Caco-2 (cell line): ENCODE measurements at regions not wholly inside any gene's neighbourhood (a gene's known extent, or its start where the extent isn't known, plus 50 kb on each side); places are given as distances from the start of the nearest gene placed in this dataset.

Experiments used
- BruUV-seq: library from RNA; stranded (reverse); fragments of 400-500 nt; replicated peaks from 2 replicates; lab custom pipeline; 2021; lab: Mats Ljungman, UMichigan
- CTCF ChIA-PET: fragments of 300-600 bp; sonication (Branson Sonifier 250); formaldehyde crosslinking; loops from one replicate; lab custom pipeline; 2022; ENCODE audit warnings: antibody characterized with exemption; lab: Charles Lee
- POLR2A ChIA-PET: fragments of 300-600 bp; sonication (Branson Sonifier 250); formaldehyde crosslinking; loops from one replicate; lab custom pipeline; 2022; ENCODE audit warnings: antibody characterized with exemption; lab: Charles Lee
- DNase-seq, 2 experiments: peaks; one replicate each; pipeline versions ENCODE4 v3.0.0 to v3.0.0-alpha.2; 2020 to 2022
- H3K27me3 ChIP-seq: replicated peaks from 2 replicates; pipeline ENCODE4 v1.6.0; 2011; ENCODE audit warnings: low read length; ENCODE audit not compliant: control insufficient read depth, insufficient read depth
- H3K36me3 ChIP-seq: 2 replicates; pipeline ENCODE4 v1.5.1; 2011; ENCODE audit warnings: low read length; ENCODE audit not compliant: control insufficient read depth, insufficient read depth
- H3K4me1 ChIP-seq: fragments of 250-450 bp; sonication (Bioruptor Pico); 2 replicates; pipeline ENCODE4 v1.5.1; 2020; ENCODE audit warnings: mild to moderate bottlenecking
- H3K4me3 ChIP-seq: 2 replicates; pipeline ENCODE4 v1.5.1; 2011; ENCODE audit warnings: low read depth, mild to moderate bottlenecking, control low read depth, low read length
- H3K9me3 ChIP-seq: fragments of 250-450 bp; sonication (Bioruptor Pico); 2 replicates; pipeline ENCODE4 v1.5.1; 2020; ENCODE audit warnings: mild to moderate bottlenecking, moderate library complexity
- H3K27ac Mint-ChIP-seq: one replicate; pipeline ENCODE4 v1.8.0; 2022; ENCODE audit warnings: mixed read lengths; ENCODE audit not compliant: unreplicated experiment
- H3K27me3 Mint-ChIP-seq: one replicate; pipeline ENCODE4 v1.8.0; 2022; ENCODE audit warnings: mixed read lengths; ENCODE audit not compliant: insufficient read depth, unreplicated experiment
- H3K36me3 Mint-ChIP-seq: one replicate; pipeline ENCODE4 v1.8.0; 2022; ENCODE audit warnings: mild to moderate bottlenecking, mixed read lengths; ENCODE audit not compliant: insufficient read depth, unreplicated experiment
- H3K4me1 Mint-ChIP-seq: one replicate; pipeline ENCODE4 v1.8.0; 2022; ENCODE audit warnings: low read depth, mixed read lengths; ENCODE audit not compliant: unreplicated experiment
- H3K4me3 Mint-ChIP-seq: one replicate; pipeline ENCODE4 v1.8.0; 2022; ENCODE audit warnings: mild to moderate bottlenecking, moderate library complexity, mixed read lengths; ENCODE audit not compliant: unreplicated experiment
- H3K9me3 Mint-ChIP-seq: one replicate; pipeline ENCODE4 v1.8.0; 2022; ENCODE audit warnings: mixed read lengths; ENCODE audit not compliant: unreplicated experiment
- intact Hi-C: fragments of 100-400 bp; cut with micrococcal nuclease; formaldehyde crosslinking; loops from one replicate; pipeline ENCODE4 v1.10.0; 2022; ENCODE audit not compliant: unreplicated experiment
- TF ChIP-seq, protein P1 (sequence below), 2 experiments: fragments of 200-600 bp in 1 of 2; IDR thresholded peaks; 1 replicate in 1 of 2; 2 replicates in 1 of 2; pipeline versions ENCODE4 v1.5.1 to v1.8.0; 2011 to 2022; ENCODE audit warnings: antibody characterized with exemption in 1 of 2, control low read depth in 1 of 2, inconsistent platforms in 1 of 2, low read depth in 1 of 2, low read length in 1 of 2, mild to moderate bottlenecking in 1 of 2, moderate library complexity in 1 of 2; ENCODE audit not compliant: insufficient read depth in 1 of 2, severe bottlenecking in 1 of 2, unreplicated experiment in 1 of 2

DNA sequence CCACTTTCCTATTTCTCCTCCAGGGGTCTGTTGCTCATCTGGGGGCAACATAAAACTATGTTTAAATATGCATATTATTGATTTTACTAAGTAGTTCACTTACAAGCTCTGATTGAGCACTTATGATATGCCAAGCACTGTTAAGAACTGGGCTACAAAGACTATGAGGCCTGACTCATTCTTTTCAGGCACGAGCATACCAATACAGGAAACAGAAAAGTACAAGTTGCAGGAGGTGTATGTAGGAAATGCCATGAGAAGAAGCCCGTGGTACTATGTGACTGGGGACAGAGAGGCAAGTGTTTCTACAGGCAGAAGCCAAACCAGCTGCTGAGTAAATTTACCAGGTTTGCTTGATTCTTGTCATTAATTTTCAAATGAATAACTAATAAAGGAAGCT is 120.4 kb upstream of the PTGFR start:
- Histone ChIP-seq H3K4me1 (no peaks in the 10 kb centered on the region), H3K27me3 (no peaks in the 10 kb centered on the region), H3K9me3 (no peaks in the 10 kb centered on the region), H3K36me3 (no peaks in the 10 kb centered on the region), H3K4me3 (no peak overlapping the region)
- Mint-ChIP-seq H3K9me3 (no peaks in the 10 kb centered on the region), H3K36me3 (no peaks in the 10 kb centered on the region), H3K27me3 (no peaks in the 10 kb centered on the region), H3K4me1 (no peaks in the 10 kb centered on the region), H3K27ac (no peak overlapping the region), H3K4me3 (no peak overlapping the region)
- CTCF ChIA-PET, result no interaction called here
- no peak for DNase-seq
- BruUV-seq, result no TSS peak
- TF ChIP-seq, protein P1, sequence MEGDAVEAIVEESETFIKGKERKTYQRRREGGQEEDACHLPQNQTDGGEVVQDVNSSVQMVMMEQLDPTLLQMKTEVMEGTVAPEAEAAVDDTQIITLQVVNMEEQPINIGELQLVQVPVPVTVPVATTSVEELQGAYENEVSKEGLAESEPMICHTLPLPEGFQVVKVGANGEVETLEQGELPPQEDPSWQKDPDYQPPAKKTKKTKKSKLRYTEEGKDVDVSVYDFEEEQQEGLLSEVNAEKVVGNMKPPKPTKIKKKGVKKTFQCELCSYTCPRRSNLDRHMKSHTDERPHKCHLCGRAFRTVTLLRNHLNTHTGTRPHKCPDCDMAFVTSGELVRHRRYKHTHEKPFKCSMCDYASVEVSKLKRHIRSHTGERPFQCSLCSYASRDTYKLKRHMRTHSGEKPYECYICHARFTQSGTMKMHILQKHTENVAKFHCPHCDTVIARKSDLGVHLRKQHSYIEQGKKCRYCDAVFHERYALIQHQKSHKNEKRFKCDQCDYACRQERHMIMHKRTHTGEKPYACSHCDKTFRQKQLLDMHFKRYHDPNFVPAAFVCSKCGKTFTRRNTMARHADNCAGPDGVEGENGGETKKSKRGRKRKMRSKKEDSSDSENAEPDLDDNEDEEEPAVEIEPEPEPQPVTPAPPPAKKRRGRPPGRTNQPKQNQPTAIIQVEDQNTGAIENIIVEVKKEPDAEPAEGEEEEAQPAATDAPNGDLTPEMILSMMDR (IDR thresholded peaks at IDR 0.05; ENCODE audit: insufficient read depth in 1 of 2, low read depth in 1 of 2, low read length in 1 of 2, severe bottlenecking in 1 of 2, unreplicated experiment in 1 of 2), result no peak
- POLR2A ChIA-PET, result no interaction called here
- intact Hi-C loops, result no loop called here

DNA sequence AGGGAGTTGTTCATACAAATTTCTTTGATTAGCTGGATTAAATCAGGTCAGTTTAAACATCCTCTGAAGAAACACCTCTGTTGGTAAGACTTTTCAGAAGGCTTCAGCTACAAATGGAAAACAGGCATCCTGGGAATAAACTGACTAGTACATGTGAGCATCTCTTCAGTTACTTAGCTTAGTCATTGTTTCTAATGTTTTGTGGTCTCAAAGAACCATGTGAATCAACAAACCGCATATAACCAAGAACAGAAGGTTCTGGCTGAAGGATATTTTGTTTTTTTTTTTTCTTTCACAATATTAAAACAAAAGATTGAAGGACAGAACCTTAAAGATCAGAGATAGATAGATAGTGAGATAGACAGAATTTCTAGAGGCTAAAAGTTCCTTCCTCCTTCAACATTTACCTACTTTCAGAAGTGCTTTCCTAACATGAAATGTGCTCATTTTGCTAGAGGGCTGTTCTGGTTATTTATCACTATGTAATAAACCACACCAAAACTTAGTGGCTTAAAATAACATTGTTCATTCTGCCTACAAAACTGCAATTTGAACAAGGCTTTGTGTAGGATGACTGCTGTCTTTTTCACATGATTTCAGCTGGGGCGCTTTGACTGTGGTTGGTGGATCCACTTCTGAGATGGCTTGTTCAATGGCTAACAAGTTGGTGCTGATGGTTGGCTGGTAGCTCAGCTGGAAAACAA is 119.8 kb upstream of the PTGFR start:
- no peaks in the 10 kb centered on the region for H3K27me3 ChIP-seq
- no peak overlapping the region for H3K4me3 Mint-ChIP-seq
- no peaks in the 10 kb centered on the region for H3K4me1 Mint-ChIP-seq
- H3K36me3 Mint-ChIP-seq, result no peaks in the 10 kb centered on the region
- no peaks in the 10 kb centered on the region for H3K4me1 ChIP-seq
- H3K9me3 Mint-ChIP-seq, result no peaks in the 10 kb centered on the region
- no peaks in the 10 kb centered on the region for H3K27me3 Mint-ChIP-seq
- intact Hi-C loops, result no loop called here
- no peak overlapping the region for H3K4me3 ChIP-seq
- H3K36me3 ChIP-seq, result no peaks in the 10 kb centered on the region
- no TSS peak for BruUV-seq
- no peak for DNase-seq
- ChIA-PET POLR2A (no interaction called here), CTCF (no interaction called here)
- H3K9me3 ChIP-seq, result no peaks in the 10 kb centered on the region
- TF ChIP-seq, protein P1 (IDR thresholded peaks at IDR 0.05; ENCODE audit: insufficient read depth in 1 of 2, low read depth in 1 of 2, low read length in 1 of 2, severe bottlenecking in 1 of 2, unreplicated experiment in 1 of 2), result no peak
- H3K27ac Mint-ChIP-seq, result no peak overlapping the region

DNA sequence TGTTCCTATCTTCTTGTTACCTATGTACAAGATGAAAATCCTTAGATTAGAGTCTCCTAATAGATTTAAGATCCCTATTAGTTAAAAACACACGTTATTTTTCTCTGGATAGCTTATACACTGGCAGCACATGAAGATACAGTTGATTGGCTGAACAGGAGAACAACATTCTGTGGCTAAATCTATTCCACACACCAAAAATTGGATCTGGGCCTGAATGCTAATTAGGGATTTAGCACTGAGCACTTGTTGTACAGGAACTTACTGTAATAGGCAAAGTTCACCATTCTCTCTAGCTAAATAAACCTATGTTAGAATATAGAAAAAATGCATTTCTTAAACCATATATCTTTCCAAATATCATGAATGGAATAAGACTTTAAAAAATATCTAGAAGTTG is 117.1 kb upstream of the PTGFR start:
- Histone ChIP-seq H3K36me3 (no peaks in the 10 kb centered on the region), H3K4me1 (no peaks in the 10 kb centered on the region), H3K27me3 (no peaks in the 10 kb centered on the region), H3K9me3 (no peaks in the 10 kb centered on the region), H3K4me3 (no peak overlapping the region)
- Mint-ChIP-seq H3K36me3 (no peaks in the 10 kb centered on the region), H3K4me3 (no peak overlapping the region), H3K4me1 (no peaks in the 10 kb centered on the region), H3K27ac (no peak overlapping the region), H3K27me3 (no peaks in the 10 kb centered on the region), H3K9me3 (no peaks in the 10 kb centered on the region)
- intact Hi-C loops, result no loop called here
- POLR2A ChIA-PET, result no interaction called here
- TF ChIP-seq, protein P1 (IDR thresholded peaks at IDR 0.05; ENCODE audit: insufficient read depth in 1 of 2, low read depth in 1 of 2, low read length in 1 of 2, severe bottlenecking in 1 of 2, unreplicated experiment in 1 of 2), result no peak
- CTCF ChIA-PET, result no interaction called here
- no TSS peak for BruUV-seq
- no peak for DNase-seq
